ENCODE measurements at regions not wholly inside any gene's neighbourhood (a gene's known extent, or its start where the extent isn't known, plus 50 kb on each side); places are given as distances from the start of the nearest gene placed in this dataset.

DNA sequence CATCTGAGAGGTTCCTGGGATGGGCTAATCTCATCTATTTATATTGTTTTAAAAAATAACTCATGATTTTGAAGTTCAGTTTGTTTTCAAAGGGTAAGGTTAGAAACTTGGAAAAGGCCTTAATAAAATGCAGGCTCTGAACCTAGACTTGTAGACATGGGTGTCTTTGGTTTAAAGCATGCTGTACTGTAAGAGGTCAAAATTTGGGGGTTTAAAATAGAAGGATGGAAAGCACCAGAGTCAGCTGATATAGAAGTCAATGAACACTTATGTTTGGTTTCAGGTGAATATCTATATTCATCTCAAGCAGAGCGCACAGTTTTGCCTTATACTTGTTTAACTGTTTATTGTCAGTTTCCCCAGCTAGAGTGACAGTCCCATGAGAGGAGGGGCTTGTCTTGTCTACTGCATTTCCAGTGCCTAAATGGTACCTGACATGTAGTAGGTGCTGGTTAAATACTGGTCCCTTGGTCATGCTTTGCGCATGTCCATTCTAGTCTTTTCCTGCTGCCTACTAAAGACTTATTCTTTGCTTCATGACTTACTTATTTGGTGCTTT lies 112.3 kb upstream of the DTNBP1 start:
- no peak overlapping the region for H3K4me3 ChIP-seq (ENCODE audit: low read depth, low read length)
- in situ Hi-C loops (cut with HindIII; ENCODE audit: low sequenced_read_pairs), result no loop called here

DNA sequence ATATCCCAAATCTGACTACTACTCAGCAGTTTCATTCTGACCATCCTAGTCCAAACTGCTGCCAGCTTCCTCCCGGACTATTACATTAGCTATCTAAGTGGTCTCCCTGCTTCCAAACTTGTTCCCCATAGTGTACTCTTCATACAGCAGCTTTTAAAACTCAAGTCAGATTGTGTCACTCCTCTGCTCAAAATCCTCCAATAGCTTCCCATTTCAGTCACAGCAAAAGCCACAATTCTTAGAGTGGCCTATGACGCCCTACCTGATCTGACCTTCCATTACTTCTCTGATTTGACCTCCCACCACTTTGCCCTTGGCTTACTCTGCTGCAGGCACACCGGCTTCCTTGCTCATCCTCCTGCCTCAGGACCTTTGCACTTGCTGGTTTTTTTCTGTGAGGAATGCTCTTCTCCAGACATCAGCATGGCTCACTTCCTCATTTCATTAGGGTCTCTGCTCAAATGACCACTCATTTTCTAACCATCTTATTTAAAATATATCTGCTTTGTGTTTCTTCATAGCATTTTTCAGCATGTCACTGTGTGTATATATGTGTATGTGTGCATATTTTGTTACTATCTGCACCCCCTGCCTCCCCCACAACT lies 111.1 kb upstream of the DTNBP1 start:
- in situ Hi-C loops (cut with HindIII; ENCODE audit: low sequenced_read_pairs), result no loop called here
- DNase-seq (ENCODE audit: low read depth, low spot score), result no peak
- H3K4me3 ChIP-seq (ENCODE audit: low read depth, low read length), result no peak overlapping the region
- TF ChIP-seq, protein P1, sequence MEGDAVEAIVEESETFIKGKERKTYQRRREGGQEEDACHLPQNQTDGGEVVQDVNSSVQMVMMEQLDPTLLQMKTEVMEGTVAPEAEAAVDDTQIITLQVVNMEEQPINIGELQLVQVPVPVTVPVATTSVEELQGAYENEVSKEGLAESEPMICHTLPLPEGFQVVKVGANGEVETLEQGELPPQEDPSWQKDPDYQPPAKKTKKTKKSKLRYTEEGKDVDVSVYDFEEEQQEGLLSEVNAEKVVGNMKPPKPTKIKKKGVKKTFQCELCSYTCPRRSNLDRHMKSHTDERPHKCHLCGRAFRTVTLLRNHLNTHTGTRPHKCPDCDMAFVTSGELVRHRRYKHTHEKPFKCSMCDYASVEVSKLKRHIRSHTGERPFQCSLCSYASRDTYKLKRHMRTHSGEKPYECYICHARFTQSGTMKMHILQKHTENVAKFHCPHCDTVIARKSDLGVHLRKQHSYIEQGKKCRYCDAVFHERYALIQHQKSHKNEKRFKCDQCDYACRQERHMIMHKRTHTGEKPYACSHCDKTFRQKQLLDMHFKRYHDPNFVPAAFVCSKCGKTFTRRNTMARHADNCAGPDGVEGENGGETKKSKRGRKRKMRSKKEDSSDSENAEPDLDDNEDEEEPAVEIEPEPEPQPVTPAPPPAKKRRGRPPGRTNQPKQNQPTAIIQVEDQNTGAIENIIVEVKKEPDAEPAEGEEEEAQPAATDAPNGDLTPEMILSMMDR (IDR thresholded peaks at IDR 0.05; ENCODE audit: low read depth, low read length), result no peak

More for the DNA sequence above, 112.3 kb upstream of the DTNBP1 start:
- TF ChIP-seq, protein P1 (IDR thresholded peaks at IDR 0.05; ENCODE audit: low read depth, low read length), result no peak
- no peak for DNase-seq (ENCODE audit: low read depth, low spot score)

DNA sequence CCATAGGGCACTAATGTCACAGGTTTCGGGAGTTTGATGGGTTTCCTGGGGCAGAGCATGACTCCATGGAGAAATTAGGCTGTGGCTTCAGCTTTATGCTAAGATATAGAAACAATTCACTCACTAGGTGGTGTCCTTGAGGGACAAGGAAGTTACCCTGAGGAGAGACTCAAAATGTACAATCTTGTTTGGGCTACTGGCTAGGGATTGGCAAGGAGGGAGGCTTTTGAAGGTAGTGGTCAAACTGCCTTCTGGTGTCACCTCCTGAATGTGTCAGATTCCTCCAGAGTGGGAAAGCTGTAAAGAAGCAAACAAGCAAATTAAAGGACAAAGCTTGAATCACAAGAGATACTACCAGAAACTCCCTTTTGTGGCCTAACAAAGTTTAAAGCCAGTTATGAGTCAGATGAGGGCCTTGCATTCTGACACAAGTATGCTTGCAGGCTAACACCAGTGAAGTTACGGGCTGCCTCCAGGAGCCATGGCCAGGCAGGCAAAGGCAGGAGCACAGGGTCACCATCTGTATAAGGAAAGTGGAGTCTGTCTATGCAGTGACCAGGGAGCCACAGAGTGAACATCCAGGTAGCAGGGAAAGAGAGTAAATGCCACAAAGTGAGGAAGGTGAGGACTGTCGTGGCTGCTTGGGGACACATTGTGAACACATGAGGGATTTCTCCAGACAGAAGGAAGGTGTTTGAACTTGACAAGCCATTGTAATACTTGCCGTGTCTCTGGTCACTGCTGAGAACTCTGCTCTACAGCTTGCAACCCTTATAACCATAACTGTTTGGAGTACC lies 107.7 kb upstream of the DTNBP1 start:
- DNase-seq (ENCODE audit: low read depth, low spot score), result no peak
- in situ Hi-C loops (cut with HindIII; ENCODE audit: low sequenced_read_pairs), result no loop called here
- no peak overlapping the region for H3K4me3 ChIP-seq (ENCODE audit: low read depth, low read length)
- TF ChIP-seq, protein P1 (IDR thresholded peaks at IDR 0.05; ENCODE audit: low read depth, low read length), result no peak

DNA sequence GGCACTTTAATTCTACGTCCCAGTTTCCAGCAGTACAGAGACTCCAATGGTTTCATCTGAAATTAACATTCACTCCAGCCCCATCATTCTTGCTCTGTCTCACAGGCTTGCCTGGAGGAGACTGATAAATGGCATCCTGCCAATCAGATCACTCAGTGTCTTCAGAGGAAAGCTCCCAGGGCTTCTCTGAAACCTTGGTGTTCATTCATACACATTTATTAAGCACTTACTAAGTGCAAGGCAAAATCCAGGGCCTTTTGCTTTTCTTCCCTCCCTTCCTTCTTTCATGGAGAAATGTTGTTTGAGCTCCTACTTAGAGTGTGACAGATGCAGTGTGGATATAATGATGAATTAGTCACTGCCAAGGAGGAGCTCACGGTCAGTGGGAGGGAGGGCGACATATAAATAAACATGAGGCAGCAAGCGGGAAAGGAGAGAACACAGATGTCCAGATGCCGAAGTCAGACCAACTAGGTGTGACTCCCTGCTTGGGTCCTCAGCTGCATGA lies 106.7 kb upstream of the DTNBP1 start:
- in situ Hi-C loops (cut with HindIII; ENCODE audit: low sequenced_read_pairs), result no loop called here
- TF ChIP-seq, protein P1 (IDR thresholded peaks at IDR 0.05; ENCODE audit: low read depth, low read length), result no peak
- H3K4me3 ChIP-seq (ENCODE audit: low read depth, low read length), result no peak overlapping the region
- no peak for DNase-seq (ENCODE audit: low read depth, low spot score)

DNA sequence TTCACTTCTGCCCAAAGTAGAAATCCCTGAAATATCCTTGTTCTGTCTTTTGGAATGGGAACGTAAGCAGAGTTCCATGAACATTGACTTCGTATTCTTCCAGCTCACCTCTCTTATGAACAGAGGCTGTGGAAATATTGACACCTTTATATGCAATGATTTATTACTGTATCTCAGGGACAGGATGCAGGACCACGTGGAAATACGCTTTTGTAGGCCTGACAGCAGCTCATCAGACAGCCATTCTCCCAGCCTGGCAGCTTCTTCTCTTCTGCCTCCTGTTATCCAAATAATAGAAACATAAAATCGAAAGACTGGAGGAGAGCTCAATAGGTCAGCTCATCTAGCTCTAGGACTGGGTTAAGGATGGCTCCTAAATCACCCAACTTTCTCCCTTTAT lies 106.2 kb upstream of the DTNBP1 start:
- TF ChIP-seq, protein P1 (IDR thresholded peaks at IDR 0.05; ENCODE audit: low read depth, low read length), result no peak
- no peak overlapping the region for H3K4me3 ChIP-seq (ENCODE audit: low read depth, low read length)
- DNase-seq (ENCODE audit: low read depth, low spot score), result no peak
- in situ Hi-C loops (cut with HindIII; ENCODE audit: low sequenced_read_pairs), result no loop called here

DNA sequence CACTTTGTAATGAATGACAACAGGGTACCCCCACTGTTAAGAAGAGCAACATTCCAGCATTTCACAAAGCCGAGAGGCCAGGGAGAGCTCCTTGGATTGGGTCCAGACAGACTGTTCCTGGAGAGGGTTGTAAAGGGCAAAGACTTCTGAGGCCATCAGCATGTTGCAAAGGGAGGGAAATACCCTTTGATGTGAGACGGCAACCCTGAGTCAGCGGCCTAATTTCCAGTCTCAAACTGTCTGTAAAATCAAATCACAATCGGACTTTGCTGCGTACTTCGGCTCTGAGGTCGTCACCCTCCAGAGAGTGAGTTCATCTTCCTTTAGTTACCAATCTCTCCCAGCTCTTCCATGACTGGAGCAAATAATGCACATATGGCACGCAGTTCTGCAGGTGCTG lies 101.0 kb upstream of the DTNBP1 start:
- peak; percentile 62 for DNase-seq (ENCODE audit: low read depth, low spot score)
- no peak overlapping the region for H3K4me3 ChIP-seq (ENCODE audit: low read depth, low read length)
- in situ Hi-C loops (cut with HindIII; ENCODE audit: low sequenced_read_pairs), result no loop called here
- TF ChIP-seq, protein P1 (IDR thresholded peaks at IDR 0.05; ENCODE audit: low read depth, low read length), result no peak

Data from astrocyte of the spinal cord (primary cell).